Renal pelvis (tissue), 1 donor: ENCODE measurements at regions not wholly inside any gene's neighbourhood (a gene's known extent, or its start where the extent isn't known, plus 50 kb on each side); places are given as distances from the start of the nearest gene placed in this dataset.

Experiments used
- DNase-seq: peaks from one replicate; pipeline ENCODE4 v3.0.0-alpha.2; 2013

DNA sequence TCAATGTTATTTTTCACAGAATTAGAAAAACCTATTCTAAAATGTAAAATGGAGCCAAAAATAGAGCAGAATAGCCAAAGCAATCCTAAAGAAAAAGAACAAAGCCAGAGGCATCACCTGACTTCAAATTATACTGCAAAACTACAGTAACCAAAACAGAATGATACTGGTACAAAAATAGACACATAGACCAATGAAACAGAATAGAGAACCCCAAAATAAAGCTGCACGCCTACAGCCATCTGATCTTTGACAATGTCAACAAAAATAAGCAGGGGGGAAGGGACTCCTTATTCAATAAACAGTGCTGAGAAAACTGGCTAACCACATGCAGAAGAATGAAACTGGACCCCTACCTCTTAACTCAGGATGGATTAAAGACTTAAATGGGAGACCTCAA is 65.8 kb upstream of the PDE4D start:
- no peak for DNase-seq

DNA sequence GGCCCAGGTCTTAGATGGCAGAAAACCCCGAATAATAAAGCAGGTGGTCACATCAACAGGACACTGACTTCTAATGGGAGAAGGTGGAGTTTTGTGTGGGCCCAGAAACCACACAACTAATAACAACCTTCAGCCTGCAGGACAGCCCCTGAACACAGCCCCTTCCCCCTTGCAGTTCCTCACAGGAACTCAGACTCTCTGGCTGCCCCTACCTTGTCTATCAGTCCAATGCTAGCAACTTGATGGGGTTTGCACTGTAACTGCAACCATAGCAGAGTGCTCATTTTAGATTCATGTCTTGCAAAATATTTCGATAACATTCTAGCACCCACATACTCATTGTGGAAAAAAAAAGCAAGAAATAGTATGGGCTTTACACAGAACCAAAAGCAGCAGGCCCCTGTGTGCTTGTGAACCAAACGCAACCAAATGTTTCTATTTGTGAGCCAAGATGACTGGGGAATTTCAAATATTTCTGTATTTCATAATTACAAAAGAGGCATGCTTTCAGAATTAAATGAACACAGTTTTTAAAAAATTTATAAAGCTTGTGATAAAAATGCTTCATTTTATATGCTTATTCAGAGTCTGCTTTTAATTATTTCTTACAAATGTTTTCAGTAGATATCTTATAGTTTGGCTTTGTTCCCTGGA is 62.7 kb upstream of the PDE4D start:
- no peak for DNase-seq

DNA sequence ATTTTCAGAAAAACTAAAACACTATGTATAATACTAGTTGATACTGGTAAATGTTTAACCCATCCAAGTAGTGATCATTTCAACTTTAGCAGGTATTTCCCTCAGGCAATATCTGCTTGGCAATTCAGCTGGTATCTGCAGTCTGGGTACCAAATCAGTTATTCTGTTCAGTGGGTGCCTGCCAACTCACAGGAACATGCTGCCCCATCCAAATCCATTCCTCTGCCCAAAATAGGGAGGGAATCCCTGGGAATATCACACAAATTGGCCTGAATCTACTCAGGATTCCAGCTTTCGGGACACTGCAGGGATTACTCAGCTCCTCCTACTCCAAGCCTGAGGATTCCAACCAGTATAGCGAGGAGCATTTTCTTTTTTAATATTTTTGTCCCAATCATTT is 61.7 kb upstream of the PDE4D start:
- no peak for DNase-seq

DNA sequence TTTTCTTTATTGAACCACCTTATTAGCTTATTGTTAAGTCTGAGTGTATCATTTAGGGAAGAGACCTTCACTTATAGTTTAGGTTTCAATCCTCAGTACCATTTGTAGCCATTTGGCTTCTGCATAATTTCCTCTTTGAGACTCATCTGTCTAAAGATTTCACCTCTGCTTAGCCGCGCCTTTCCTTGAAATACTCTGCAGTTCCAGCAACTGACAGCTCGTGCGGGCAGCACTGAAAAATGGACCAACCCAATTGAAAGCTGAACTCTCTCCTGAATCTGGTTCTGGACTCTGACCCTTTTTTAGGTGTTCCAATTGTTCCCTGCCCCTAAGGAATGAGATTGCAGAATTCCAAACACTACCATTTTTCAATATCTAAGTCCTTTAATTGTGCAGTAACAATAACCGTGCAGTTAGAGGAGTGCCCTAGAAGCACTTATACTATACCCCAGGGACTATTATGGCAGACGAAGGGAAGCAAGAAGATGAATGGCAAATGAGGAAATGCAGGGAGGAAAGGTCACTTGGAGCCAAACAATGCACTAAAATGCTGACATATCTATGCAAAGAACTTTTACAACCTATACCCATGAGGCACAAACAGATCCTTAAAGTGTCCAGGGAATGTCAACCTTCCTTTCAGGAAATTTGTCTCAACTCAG is 50.1 kb upstream of the PDE4D start:
- peak; percentile 5 for DNase-seq
